ENCODE measurements at regions not wholly inside any gene's neighbourhood (a gene's known extent, or its start where the extent isn't known, plus 50 kb on each side); places are given as distances from the start of the nearest gene placed in this dataset.

GRCh38 chr21:26753822-26754221 lies 91.4 kb downstream of the ADAMTS1 start:
- TF ChIP-seq ATF3 (IDR thresholded peaks at IDR 0.05) (no peak), TAF1 (conservative IDR thresholded peaks at IDR 0.05) (no peak), CTCF (IDR thresholded peaks at IDR 0.05; ENCODE audit: low read depth, low read length, missing input control) (no peak), ZBTB33 (IDR thresholded peaks at IDR 0.05) (no peak), SP1 (IDR thresholded peaks at IDR 0.05) (no peak), RAD21 (IDR thresholded peaks at IDR 0.05) (no peak), REST (IDR thresholded peaks at IDR 0.05) (no peak), YY1 (IDR thresholded peaks at IDR 0.05) (no peak), MAX (IDR thresholded peaks at IDR 0.05) (no peak), EGR1 (IDR thresholded peaks at IDR 0.05; ENCODE audit: low read depth in 2 of 2) (no peak)

Measured in liver (tissue), 3 donors.